HEK293T (cell line): ENCODE measurements at regions not wholly inside any gene's neighbourhood (a gene's known extent, or its start where the extent isn't known, plus 50 kb on each side); places are given as distances from the start of the nearest gene placed in this dataset.
"Not testable (repeated sequence)": the region's sequence is repeated elsewhere in the genome, so short reads cannot be mapped to it uniquely, and the experiment has no call there.

ENCODE experiments used
- ARNT ChIP-seq: fragments of 450-650 bp; IDR thresholded peaks from 2 replicates; pipeline ENCODE4 v1.6.1; 2017; ENCODE audit warnings: mild to moderate bottlenecking
- BHLHE40 ChIP-seq: fragments of 450-650 bp; IDR thresholded peaks from 2 replicates; pipeline ENCODE4 v1.6.1; 2016; ENCODE audit warnings: mild to moderate bottlenecking, moderate library complexity, borderline replicate concordance
- FOXK2 ChIP-seq: fragments of 450-650 bp; IDR thresholded peaks from 2 replicates; pipeline ENCODE4 v1.6.1; 2016; ENCODE audit warnings: mild to moderate bottlenecking
- FOXM1 ChIP-seq: fragments of 450-650 bp; IDR thresholded peaks from 2 replicates; pipeline ENCODE4 v1.6.1; 2017; ENCODE audit warnings: mild to moderate bottlenecking, borderline replicate concordance
- HDGF ChIP-seq: fragments of 450-650 bp; IDR thresholded peaks from 2 replicates; pipeline ENCODE4 v1.6.1; 2017; ENCODE audit warnings: antibody characterized with exemption, borderline replicate concordance
- SP1 ChIP-seq: fragments of 450-650 bp; IDR thresholded peaks from 2 replicates; pipeline ENCODE4 v1.6.1; 2017
- SUZ12 ChIP-seq: fragments of 450-650 bp; IDR thresholded peaks from 2 replicates; pipeline ENCODE4 v1.6.1; 2016; ENCODE audit warnings: mild to moderate bottlenecking
- ZNF384 ChIP-seq: fragments of 450-650 bp; IDR thresholded peaks from 2 replicates; pipeline ENCODE4 v1.6.1; 2016
- TF ChIP-seq, protein P1 (sequence below): fragments of 450-650 bp; IDR thresholded peaks from 2 replicates; pipeline ENCODE4 v1.6.1; 2016

DNA sequence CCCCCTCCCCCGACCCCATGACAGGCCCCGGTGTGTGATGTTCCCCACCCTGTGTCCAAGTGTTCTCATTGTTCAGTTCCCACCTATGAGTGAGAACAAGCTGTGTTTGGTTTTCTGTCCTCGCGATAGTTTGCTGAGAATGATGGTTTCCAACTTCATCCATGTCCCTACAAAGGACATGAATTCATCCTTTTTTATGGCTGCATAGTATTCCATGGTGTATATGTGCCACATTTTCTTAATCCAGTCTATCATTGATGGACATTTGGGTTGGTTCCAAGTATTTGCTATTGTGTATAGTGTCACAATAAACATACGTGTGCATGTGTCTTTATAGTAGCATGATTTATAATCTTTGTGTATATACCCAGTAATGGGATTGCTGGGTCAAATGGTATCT is 110.4 kb upstream of the CRHR1 start:
- TF ChIP-seq SP1, FOXM1, BHLHE40, HDGF, SUZ12, ARNT, ZNF384, FOXK2: not testable (repeated sequence)
- TF ChIP-seq, protein P1, sequence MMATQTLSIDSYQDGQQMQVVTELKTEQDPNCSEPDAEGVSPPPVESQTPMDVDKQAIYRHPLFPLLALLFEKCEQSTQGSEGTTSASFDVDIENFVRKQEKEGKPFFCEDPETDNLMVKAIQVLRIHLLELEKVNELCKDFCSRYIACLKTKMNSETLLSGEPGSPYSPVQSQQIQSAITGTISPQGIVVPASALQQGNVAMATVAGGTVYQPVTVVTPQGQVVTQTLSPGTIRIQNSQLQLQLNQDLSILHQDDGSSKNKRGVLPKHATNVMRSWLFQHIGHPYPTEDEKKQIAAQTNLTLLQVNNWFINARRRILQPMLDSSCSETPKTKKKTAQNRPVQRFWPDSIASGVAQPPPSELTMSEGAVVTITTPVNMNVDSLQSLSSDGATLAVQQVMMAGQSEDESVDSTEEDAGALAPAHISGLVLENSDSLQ = not testable (repeated sequence)
